ENCODE measurements at regions not wholly inside any gene's neighbourhood (a gene's known extent, or its start where the extent isn't known, plus 50 kb on each side); places are given as distances from the start of the nearest gene placed in this dataset.

GRCh38 chr5:5037674-5038073, 102.5 kb upstream of the ADAMTS16 start:
- TF ChIP-seq CTCF (IDR thresholded peaks at IDR 0.05) (no peak), POLR2A (IDR thresholded peaks at IDR 0.05) (no peak)
